ENCODE measurements at regions not wholly inside any gene's neighbourhood (a gene's known extent, or its start where the extent isn't known, plus 50 kb on each side); places are given as distances from the start of the nearest gene placed in this dataset.

- Histone ChIP-seq H2AFZ (ENCODE audit: low read depth) (no peak overlapping the region), H3K4me1 (ENCODE audit: low read depth, poor library complexity, severe bottlenecking) (no peaks in the 10 kb centered on the region), H3K27ac (no peak overlapping the region), H3K9ac (no peak overlapping the region), H3K27me3 (ENCODE audit: insufficient read depth, low read depth) (no peaks in the 10 kb centered on the region), H4K20me1 (ENCODE audit: insufficient read depth) (no peaks in the 10 kb centered on the region), H3K4me3 (IDR thresholded peaks at IDR 0.05; ENCODE audit: insufficient read depth, low read depth, low read length) (no peak overlapping the region), H3K79me2 (ENCODE audit: insufficient read depth, low read depth) (no peaks in the 10 kb centered on the region), H3K36me3 (ENCODE audit: insufficient read depth) (no peaks in the 10 kb centered on the region), H3K4me2 (no peak overlapping the region)
- no peak for TF ChIP-seq CTCF (conservative IDR thresholded peaks at IDR 0.05; ENCODE audit: low read depth, low read length)
Measured at GRCh38 chr10:84571146-84571545, 242.8 kb downstream of the CCSER2 start.

- Histone ChIP-seq H3K4me1 (ENCODE audit: low read depth, poor library complexity, severe bottlenecking) (no peaks in the 10 kb centered on the region), H3K36me3 (ENCODE audit: insufficient read depth) (no peaks in the 10 kb centered on the region), H3K27me3 (ENCODE audit: insufficient read depth, low read depth) (no peaks in the 10 kb centered on the region), H3K4me3 (IDR thresholded peaks at IDR 0.05; ENCODE audit: insufficient read depth, low read depth, low read length) (no peak overlapping the region), H2AFZ (ENCODE audit: low read depth) (no peak overlapping the region), H3K79me2 (ENCODE audit: insufficient read depth, low read depth) (no peaks in the 10 kb centered on the region), H4K20me1 (ENCODE audit: insufficient read depth) (no peaks in the 10 kb centered on the region), H3K9ac (no peak overlapping the region), H3K4me2 (no peak overlapping the region), H3K27ac (no peak overlapping the region)
- TF ChIP-seq CTCF (conservative IDR thresholded peaks at IDR 0.05; ENCODE audit: low read depth, low read length): no peak
Measured at GRCh38 chr10:84574102-84574501, 245.7 kb downstream of the CCSER2 start.

- no peak overlapping the region for H2AFZ ChIP-seq (ENCODE audit: low read depth)
- H4K20me1 ChIP-seq (ENCODE audit: insufficient read depth): no peaks in the 10 kb centered on the region
- H3K79me2 ChIP-seq (ENCODE audit: insufficient read depth, low read depth): no peaks in the 10 kb centered on the region
- no peak overlapping the region for H3K27ac ChIP-seq
- H3K36me3 ChIP-seq (ENCODE audit: insufficient read depth): no peaks in the 10 kb centered on the region
- TF ChIP-seq CTCF (conservative IDR thresholded peaks at IDR 0.05; ENCODE audit: low read depth, low read length): no peak
- no peaks in the 10 kb centered on the region for H3K4me1 ChIP-seq (ENCODE audit: low read depth, poor library complexity, severe bottlenecking)
- H3K4me3 ChIP-seq (IDR thresholded peaks at IDR 0.05; ENCODE audit: insufficient read depth, low read depth, low read length): no peak overlapping the region
- H3K9ac ChIP-seq: no peak overlapping the region
- no peaks in the 10 kb centered on the region for H3K27me3 ChIP-seq (ENCODE audit: insufficient read depth, low read depth)
- H3K4me2 ChIP-seq: no peak overlapping the region
Measured at GRCh38 chr10:84581976-84582375, 253.6 kb downstream of the CCSER2 start.

GRCh38 chr10:84583501-84583900 is 255.1 kb downstream of the CCSER2 start:
- Histone ChIP-seq H3K27me3 (ENCODE audit: insufficient read depth, low read depth) (no peaks in the 10 kb centered on the region), H3K9ac (no peak overlapping the region), H2AFZ (ENCODE audit: low read depth) (no peak overlapping the region), H3K27ac (no peak overlapping the region), H3K4me2 (no peak overlapping the region), H3K4me3 (IDR thresholded peaks at IDR 0.05; ENCODE audit: insufficient read depth, low read depth, low read length) (no peak overlapping the region), H3K36me3 (ENCODE audit: insufficient read depth) (no peaks in the 10 kb centered on the region), H4K20me1 (ENCODE audit: insufficient read depth) (no peaks in the 10 kb centered on the region), H3K4me1 (ENCODE audit: low read depth, poor library complexity, severe bottlenecking) (no peaks in the 10 kb centered on the region), H3K79me2 (ENCODE audit: insufficient read depth, low read depth) (no peaks in the 10 kb centered on the region)
- no peak for TF ChIP-seq CTCF (conservative IDR thresholded peaks at IDR 0.05; ENCODE audit: low read depth, low read length)

- Histone ChIP-seq H3K27me3 (ENCODE audit: insufficient read depth, low read depth) (no peaks in the 10 kb centered on the region), H4K20me1 (ENCODE audit: insufficient read depth) (no peaks in the 10 kb centered on the region), H3K4me3 (IDR thresholded peaks at IDR 0.05; ENCODE audit: insufficient read depth, low read depth, low read length) (no peak overlapping the region), H3K9ac (no peak overlapping the region), H3K27ac (no peak overlapping the region), H2AFZ (ENCODE audit: low read depth) (no peak overlapping the region), H3K36me3 (ENCODE audit: insufficient read depth) (no peaks in the 10 kb centered on the region), H3K79me2 (ENCODE audit: insufficient read depth, low read depth) (no peaks in the 10 kb centered on the region), H3K4me1 (ENCODE audit: low read depth, poor library complexity, severe bottlenecking) (no peaks in the 10 kb centered on the region), H3K4me2 (no peak overlapping the region)
- no peak for TF ChIP-seq CTCF (conservative IDR thresholded peaks at IDR 0.05; ENCODE audit: low read depth, low read length)
Measured at GRCh38 chr10:84587789-84588188, 259.4 kb downstream of the CCSER2 start.

Measured in KMS-11 (cell line).